GM18861 (cell line): ENCODE measurements at regions not wholly inside any gene's neighbourhood (a gene's known extent, or its start where the extent isn't known, plus 50 kb on each side); places are given as distances from the start of the nearest gene placed in this dataset.

ENCODE experiments used
- ATAC-seq: cut with Tn5 transposase; IDR thresholded peaks from one replicate; pipeline ENCODE4 v1.9.1; 2021; ENCODE audit not compliant: unreplicated experiment

DNA sequence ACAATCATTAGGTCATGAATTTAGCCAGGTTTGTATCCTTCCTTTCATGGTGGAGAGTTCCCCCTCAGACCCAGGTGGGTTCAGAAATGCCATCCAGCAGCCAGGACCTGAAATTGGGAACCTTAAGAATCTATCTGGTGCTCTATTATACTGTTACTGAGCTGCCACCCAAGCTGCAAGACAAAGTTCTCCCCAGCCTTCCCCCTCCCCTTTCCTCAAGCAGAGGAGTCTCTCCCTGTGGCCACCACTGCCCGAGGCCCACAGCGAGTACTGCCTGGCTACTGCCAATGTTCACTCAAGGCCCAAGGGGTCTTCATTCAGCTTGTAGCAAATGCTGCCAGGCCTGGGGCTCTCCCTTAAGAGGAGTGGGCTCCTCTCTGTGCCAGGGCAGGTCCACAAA, 133.8 kb downstream of the TMEM38B start:
- ATAC-seq, result no peak

DNA sequence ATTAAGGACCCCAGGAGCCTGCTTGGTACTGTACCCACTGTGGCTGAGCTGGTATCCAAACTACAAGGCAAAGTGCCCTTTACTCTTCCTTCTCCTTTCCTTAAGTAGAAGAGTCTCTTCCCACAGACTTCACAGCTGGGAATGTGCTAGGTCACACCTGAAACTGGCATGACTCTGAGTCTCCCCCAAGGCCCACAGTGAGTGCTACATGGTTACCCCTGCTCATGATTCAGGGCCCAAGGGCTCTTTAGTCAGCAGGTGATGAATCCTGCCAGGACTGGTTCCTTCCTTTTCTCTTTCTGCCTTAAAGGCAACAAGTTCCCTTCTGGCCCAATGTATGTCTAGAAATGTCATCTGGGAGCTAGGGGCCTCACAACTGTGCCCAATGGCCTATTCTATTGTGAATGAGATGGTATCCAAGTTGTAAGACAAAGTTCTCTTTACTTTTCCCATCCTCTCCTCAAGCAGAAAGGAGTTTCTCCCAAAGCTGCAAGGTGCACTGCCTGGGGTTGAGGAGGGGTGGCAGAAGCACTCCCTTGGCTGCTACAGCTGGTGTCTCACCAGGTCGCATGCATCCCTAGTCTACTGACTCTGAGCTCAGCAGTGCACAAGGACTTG, 134.4 kb downstream of the TMEM38B start:
- ATAC-seq, result no peak

DNA sequence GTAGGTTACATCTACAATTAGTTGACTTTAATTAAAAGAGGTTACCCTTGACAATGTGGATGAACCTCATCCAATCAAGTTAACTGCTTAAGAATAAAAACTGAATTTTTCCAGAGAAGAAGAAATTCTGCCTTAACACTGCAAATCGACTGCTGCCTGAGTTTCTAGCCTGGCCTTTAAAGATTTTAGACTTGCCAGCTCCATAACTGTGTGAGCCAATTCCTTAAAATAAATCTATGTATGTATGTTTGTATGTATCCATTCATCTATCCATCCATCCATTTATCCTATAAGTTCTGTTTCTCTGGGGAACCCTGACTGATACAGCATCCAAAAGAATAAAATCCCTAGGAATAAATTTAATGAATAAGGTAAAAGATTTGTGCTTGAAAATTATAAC, 136.1 kb downstream of the TMEM38B start:
- no peak for ATAC-seq

DNA sequence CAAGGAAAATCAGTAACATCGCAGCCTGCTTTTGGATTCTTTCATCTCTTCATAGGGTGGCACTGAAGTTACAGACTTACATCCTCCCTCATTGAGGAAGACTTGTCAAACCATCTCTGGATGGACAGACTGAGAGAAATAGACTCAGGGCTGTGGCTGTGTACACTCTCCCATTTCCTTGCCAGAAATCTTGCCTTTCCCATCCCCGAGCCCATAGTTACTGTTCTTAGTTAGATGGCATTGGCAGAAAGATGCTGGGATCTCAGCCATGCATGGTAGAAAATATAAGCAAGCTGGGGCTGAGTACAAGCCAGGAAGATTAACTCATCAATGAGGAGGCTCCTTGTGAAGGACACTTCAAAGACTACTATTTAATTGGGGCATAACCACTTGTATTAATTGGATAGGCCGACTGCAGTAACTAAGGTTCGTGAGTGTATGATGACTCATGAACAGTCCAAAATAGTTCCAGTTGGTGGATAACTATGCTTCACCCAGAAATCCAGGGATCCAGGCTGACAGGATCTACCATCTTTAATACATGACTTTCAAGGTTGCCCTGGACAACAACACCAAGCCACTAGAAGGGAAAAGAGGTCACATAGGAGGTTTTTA, 137.9 kb downstream of the TMEM38B start:
- no peak for ATAC-seq

DNA sequence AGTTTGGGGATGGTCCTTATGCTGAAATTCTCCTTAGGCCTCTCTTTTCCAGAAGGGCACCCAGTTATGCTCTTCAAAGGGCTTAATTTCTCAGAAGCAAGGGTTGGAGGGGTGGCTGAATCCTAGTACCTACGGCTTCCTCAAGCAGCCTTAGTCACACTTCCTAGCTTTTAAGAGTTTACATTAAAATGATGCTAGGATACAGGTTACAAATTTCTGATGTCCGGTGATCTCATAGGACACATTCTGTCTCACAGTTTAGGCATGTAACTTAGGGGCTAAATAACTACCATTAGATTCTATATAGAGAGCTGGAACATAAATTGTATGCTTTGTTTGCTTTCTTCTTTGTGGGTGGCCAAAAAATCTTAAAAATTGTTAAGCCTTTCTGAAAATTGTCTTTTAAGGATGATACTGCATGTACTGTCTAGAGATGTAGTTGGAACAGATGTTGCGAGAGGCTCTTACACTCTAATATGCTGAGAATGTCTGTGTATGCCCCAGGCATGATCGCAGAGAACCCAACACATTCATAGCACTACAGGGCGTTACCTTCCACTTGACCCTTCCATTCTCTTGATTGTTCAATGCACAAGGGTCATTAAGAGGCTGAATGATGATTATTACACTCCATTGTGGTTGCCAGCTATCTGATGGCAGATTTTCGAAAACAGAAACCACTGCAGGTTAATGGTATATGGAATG, 139.1 kb downstream of the TMEM38B start:
- ATAC-seq, result no peak

DNA sequence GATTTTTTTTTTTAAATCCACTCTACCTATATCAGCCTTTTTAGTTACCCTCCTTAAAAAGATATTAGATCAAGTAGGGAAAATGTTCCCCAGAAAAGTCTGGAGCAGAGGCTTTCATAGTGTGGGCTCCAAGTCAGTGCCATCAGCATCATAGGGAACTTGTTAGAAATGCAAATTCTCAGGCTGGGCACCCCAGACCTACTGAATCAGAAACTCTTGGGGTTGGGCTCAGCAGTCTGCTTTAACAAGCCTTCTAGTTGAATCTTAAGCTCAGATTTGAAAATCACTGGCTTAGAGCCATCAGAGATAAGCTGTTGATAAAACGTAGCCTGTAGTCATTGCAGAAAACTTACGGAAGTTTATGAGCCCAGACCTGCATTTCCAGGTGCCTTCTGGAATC, 140.1 kb downstream of the TMEM38B start:
- ATAC-seq, result no peak

DNA sequence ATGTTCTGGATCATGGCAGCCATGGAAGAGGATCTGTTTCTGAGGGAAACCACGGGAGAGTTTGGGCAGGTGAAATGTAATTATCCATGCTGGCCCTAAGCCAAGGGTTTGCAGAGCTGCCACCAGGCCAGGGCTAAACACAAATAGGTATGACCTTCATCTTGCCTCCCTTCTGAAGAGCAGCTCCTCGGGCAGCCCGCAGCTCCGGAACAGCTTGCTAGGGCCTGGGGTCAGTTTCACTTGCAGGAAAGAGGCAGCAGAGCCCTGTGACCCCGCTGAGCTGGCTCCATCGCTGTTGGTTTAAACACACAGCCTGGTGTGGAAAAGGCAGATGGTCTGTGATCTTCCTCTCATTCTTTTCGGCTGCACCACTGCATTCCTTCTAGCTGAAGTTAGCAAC, 141.4 kb downstream of the TMEM38B start:
- no peak for ATAC-seq

DNA sequence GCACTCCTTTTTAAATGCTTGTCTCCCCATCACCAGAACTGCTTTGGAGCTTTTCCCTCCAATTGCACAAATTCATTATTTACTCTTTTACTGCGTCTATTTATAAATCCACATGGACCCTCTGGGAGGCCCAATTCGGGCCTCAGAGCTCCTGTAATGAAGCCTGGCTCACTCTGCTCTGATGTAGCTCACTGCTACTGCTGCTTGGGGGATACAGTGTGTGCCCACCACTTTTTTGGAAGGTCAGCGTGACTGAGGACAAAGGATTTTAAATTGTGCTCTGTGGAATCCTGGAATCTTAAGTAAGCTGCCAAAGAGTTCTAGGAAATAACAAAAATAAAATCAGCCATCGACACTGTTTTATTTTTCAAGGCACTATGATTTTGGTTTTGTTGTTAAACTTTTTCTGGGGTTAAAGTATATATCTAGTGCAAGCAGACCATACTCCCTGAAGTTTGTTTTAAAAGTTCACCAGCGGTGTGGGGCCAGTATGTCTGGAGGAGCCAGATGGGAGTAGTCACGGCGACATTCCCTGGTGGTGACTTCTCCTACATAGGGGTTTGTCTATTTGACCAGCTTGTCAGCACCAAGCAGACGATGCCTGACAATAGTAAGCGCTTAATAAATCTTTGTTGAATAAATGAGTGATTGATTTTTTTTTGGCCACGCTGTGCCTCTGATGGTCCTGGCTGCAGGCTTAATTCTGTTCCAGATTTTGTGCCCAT, 142.8 kb downstream of the TMEM38B start:
- no peak for ATAC-seq

DNA sequence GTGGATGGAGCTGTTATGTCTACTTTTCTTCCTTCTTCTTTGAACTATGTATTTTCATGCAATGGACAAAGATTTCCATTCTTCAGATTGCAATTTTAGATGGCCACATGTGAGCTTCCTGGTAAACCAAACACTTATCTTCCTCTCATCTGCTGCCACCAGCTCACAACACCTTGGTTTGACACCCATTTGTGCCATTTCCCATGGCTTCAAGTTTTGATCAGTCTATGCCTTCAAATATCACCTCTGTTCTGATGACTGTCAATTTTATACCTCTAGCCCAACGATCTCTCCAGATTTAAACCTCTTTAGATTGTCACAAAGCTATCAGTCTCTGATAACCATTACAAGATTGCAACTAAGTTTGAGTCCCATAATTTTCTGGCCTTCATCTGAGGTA, 147.2 kb downstream of the TMEM38B start:
- ATAC-seq, result no peak

DNA sequence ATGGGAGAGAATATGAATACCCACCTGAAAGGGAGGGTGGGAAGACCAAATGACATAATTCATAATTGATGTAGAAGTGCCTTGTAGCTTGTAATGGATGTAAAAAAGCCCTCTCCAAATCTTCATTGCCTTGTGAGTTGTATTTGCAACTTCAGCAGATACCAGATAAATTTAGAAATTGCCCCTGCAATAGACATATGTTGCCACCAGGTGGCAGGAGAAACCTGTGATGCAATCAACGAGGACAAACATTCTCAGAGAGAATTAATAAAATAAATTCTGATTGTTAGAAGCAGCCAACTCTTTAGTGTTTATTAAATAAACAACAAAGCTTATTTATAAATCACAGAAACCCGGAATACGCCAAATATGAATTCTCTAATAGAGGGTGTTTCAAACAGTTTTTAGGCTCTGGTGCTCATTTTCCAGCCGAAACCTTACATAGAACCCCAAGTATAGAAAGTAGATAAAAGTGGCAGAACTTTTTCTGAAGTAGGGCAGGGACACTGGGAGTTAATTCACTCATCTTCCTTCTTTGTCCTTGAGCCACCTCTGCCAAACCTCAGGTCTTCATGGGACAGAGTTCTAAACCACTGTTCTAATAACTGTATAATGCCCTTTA, 147.8 kb downstream of the TMEM38B start:
- ATAC-seq, result peak; percentile 55

DNA sequence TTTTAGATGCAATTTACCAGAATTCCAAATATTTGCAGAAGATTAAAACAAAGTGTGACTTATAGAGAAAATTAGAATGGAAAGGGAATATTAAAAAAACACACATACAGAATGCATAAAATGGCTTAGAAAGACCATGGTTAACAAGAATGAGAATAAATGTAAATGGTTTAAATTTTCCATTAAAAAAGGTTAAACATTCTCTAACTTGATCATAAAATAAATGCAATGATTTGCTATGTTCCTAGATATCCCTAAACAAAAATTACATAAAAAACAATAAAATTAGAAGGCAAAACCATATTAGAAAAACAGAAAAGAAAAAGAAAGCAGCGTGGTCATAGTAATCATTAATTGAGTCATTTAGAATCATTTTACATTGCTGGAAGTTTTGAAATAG, 152.5 kb downstream of the TMEM38B start:
- no peak for ATAC-seq

DNA sequence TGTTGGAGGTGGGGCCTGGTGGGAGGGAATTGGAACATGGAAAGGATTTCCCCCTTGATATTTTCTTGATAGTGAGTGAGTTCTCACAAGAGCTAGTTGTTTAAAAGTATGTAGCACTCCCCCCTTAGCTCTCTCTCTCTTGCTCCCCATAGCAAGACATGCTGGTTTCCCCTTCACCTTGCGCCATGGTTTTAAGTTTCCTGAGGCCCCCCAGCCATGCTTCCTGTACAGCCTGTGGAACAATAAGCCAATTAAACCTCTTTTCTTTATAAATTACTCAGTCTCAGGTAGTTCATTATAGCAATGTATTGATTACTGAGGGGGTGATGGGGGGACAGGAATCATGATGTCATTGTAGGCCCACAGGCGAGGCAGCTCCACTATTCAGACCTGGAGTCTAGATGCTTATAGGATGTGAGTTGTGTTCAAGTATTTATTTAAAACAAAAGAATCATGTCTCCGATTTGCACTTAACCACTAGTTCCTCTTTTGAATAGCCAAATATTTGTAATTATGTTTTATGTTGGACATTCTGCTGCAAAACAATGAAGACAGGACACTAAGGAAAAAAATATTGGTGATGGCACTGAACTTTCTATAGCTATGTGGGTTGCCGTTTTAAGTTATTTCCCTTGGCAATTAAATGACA, 156.6 kb downstream of the TMEM38B start:
- ATAC-seq, result no peak

DNA sequence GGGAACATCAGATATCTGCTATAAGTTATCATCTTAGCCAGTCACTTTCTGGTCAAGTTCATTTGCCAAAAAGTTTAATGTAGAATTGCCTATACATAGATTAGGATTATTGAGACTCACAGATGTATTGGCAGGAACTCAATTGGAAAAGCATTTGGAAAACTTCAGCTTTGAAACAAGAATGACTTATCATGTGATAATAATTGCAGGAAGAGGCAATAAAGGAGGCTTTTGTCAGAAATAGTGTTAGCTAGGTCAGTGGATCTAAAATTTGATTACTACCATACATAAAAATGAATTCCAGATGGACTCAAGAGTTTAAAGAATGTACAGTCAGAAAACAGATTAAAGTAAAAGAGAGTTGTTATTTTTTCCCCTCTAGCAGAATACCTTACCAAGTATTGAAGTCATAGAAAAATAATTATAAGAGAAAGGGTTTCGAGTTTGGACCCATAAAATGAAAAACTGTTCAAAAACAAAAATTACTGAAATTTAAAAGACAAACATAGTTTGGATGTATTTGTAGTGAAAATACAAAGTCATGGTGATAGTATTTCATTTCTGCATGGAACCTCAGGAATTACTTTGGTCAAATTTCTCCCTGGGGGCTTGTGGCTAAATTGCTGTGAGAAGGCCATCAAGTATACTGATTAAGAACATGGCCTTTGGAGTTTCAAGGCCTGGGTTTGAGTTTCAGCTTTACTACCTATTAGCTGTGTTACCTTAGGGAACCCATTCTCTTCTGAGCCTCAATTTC, 159.9 kb downstream of the TMEM38B start:
- ATAC-seq, result no peak

DNA sequence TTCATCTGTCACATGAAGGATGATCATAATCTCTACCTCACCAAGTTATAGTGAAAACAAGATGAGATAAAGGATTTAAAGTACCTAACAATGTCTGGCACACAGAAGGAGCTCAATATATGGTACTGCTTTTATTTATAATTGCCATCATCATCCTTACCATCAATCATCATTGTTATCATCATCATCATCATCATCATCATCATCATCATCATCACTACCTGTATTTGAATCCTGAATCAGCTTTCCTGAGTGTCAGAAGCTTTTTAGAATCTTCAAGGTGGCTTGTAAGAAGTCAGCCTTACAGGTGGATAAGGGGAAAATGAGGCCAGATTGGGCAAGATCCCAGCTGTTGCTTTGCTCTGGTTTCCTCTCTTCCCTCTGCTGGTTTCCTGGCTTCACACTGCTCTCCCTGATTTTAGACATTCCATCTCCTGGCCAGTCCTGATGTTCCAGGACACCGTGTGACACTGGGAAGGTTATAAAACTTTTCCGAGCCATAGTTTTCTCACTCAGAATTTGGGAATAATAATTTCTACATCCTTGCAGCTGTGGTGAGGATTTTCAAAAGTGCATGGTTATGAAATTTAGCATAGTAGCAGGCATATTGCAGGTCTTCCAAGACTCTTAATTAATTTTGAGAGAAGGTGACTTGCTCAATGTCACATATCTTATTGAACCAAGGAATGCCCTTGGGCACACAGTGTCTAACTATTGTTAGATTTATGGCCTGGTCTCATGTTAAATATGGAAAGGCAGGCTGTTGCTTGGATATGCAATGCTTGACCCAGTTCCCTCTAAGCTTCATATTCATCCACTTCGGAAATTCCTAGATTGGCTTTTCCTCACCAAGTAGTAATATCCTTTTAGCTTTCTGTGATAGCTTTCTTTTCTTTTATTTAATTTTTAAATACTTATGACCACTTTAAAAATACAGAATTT, 160.7 kb downstream of the TMEM38B start:
- no peak for ATAC-seq

DNA sequence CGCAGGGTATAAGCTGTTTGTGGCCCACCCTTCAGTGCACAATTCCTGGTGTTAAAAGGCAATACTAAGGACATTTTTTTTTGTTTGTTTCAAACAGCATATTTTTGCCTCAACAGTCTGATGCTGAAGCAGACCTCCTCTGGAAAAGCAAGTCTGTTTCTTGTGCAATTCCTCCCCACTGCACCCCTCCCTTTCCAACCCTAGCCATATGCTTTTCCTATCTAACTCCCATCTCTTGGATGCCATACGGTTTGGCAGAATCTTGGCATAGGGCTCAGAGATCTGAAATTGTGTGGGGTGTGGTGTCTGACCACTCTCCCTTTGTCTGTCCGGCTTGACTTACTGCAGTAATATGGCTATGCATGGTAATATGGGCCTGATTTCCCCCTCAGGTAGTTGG, 161.6 kb downstream of the TMEM38B start:
- no peak for ATAC-seq

DNA sequence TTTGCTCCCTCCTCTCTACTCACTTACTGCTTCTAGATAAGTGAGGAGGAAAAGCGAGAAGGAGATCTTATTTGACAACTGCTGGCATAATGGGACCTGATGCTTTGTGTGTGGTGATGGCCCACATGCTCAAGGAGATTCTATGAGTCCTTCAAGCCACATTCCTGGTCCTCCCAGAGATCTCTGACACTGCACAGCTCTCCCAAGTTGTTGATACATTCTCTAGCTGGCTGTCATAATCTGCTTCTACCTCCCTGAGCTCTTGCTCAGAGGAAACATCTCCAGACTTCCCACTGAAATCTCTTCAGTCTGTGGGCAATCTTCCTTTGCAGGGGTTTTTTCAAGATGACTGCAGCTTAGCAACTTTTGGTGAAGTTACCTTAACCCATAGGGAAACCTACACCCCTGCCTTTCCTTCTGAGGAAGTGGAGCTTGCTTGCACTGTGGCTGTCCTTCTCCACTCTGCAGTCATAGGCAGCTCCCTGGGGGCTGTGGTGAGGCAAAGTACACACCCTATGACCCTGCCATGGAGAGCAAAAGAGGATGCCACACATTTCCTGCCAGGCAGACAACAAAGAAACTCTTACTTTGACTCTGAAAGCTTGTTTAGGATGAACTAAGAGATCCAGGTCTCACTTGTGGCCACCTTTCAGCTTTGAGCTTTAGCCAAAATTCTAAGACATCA, 163.8 kb downstream of the TMEM38B start:
- peak; percentile 88 for ATAC-seq

DNA sequence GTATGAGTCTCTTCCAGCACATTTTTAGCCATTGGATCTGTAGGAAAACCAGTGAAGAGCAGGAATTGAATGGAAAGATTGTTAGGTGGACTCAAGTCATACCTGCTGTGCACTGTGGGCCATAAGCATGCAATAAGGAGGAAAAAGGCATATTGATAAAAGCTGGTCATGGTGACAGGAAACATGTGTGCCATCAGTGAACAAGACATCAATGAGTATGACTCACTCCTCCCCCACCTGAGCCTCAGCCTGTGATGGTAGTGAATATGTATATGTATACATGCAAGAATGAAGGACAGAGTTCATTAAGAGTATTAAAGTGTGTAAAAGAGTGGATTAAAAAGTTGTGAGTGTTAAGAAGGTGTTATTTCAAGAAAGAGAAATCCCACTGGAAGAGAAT, 164.5 kb downstream of the TMEM38B start:
- ATAC-seq, result no peak

DNA sequence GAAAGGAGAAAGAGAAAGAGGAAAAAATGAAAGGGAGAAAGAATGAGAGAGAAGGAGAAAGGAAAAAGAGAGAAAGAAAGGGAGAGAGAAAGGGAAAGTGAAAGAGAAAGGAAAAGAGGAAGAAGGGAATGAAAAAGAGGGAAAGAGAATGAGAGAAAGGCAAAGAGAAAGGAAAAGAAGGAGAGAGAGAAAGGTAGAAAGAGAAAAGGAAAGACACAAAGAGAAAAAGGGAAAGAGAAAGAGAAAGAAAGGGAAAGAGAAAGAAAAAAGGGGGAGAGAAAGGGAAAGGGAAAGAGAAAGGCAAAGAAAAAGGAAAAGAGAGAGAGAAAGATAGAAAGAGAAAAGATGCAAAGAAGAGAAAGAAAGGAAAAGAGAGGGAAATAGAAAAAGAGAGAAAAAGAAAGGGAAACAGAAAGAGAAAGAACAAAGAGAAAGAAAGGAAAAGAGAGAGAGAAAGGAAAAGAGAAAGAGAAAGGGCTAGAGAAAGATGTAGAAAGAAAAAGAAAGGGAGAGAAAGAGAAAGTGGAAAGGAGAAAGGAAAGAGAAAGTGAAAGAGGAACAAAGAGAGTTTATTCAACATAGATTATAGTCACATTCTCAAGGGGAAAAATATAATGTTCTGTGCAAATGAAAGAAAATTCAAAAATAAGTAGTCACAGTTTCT, 165.2 kb downstream of the TMEM38B start:
- ATAC-seq, result no peak
